ENCODE measurements at regions not wholly inside any gene's neighbourhood (a gene's known extent, or its start where the extent isn't known, plus 50 kb on each side); places are given as distances from the start of the nearest gene placed in this dataset.

DNA sequence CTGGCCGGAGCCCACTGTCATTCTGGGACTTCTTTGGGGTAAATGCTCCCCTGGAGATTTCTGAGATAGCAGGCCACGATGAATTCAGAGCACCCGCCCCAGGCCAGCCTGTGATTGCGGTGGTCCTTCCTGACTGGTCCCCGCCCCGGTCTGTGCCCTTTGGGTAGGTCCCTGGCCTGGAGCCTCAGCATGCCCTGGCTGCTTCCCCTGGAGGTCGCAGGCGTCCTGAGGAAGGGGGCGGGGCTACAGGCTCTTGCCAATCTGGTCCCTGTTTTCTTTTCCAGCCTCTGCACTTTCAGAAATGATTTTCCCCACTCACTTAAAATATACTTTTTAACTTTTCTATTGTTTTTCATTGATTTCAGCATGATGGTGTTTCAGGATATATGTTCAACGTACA lies 250.2 kb upstream of the ATP10A start:
- Histone ChIP-seq H3K27me3 (replicated peaks; ENCODE audit: control insufficient read depth, insufficient read depth, low read length) (no peaks in the 10 kb centered on the region), H3K4me3 (replicated peaks; ENCODE audit: low read depth, low read length) (no peak overlapping the region), H3K36me3 (ENCODE audit: control insufficient read depth, insufficient read depth, low read length) (no peaks in the 10 kb centered on the region)
- DNase-seq (ENCODE audit: extremely low read depth, insufficient read length) = no peak
- TF ChIP-seq, protein P1, sequence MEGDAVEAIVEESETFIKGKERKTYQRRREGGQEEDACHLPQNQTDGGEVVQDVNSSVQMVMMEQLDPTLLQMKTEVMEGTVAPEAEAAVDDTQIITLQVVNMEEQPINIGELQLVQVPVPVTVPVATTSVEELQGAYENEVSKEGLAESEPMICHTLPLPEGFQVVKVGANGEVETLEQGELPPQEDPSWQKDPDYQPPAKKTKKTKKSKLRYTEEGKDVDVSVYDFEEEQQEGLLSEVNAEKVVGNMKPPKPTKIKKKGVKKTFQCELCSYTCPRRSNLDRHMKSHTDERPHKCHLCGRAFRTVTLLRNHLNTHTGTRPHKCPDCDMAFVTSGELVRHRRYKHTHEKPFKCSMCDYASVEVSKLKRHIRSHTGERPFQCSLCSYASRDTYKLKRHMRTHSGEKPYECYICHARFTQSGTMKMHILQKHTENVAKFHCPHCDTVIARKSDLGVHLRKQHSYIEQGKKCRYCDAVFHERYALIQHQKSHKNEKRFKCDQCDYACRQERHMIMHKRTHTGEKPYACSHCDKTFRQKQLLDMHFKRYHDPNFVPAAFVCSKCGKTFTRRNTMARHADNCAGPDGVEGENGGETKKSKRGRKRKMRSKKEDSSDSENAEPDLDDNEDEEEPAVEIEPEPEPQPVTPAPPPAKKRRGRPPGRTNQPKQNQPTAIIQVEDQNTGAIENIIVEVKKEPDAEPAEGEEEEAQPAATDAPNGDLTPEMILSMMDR (IDR thresholded peaks at IDR 0.05; ENCODE audit: insufficient read depth, low read length, poor library complexity, severe bottlenecking) = no peak

GRCh38 chr15:26109203-26109602 lies 246.1 kb upstream of the ATP10A start:
- no peak for DNase-seq (ENCODE audit: extremely low read depth, insufficient read length)
- TF ChIP-seq, protein P1 (IDR thresholded peaks at IDR 0.05; ENCODE audit: insufficient read depth, low read length, poor library complexity, severe bottlenecking) = no peak
- Histone ChIP-seq H3K4me3 (replicated peaks; ENCODE audit: low read depth, low read length) (no peak overlapping the region), H3K36me3 (ENCODE audit: control insufficient read depth, insufficient read depth, low read length) (no peaks in the 10 kb centered on the region), H3K27me3 (replicated peaks; ENCODE audit: control insufficient read depth, insufficient read depth, low read length) (no peaks in the 10 kb centered on the region)

DNA sequence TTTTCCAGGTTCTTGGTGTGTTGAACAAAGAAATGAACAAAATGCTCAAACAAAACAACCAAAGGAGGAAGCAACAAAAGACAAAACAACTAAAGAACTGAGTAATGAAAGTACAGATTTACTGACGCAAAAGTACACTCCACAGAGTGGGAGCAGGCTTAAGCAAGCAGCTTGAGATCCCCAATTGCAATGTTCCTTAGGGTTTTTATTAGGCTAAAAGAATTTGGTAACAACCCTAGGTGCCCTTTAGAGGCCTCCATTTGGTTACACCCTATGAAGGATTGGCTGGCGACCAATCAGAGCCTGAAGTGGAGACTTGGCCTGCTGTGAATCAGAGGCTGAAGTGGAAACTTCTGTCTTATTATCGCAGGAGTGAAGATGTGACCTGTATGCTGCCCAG lies 243.4 kb upstream of the ATP10A start:
- no peak for DNase-seq (ENCODE audit: extremely low read depth, insufficient read length)
- Histone ChIP-seq H3K27me3 (replicated peaks; ENCODE audit: control insufficient read depth, insufficient read depth, low read length) (no peaks in the 10 kb centered on the region), H3K36me3 (ENCODE audit: control insufficient read depth, insufficient read depth, low read length) (no peaks in the 10 kb centered on the region), H3K4me3 (replicated peaks; ENCODE audit: low read depth, low read length) (no peak overlapping the region)
- TF ChIP-seq, protein P1 (IDR thresholded peaks at IDR 0.05; ENCODE audit: insufficient read depth, low read length, poor library complexity, severe bottlenecking) = no peak

GRCh38 chr15:26103002-26103404 lies 239.9 kb upstream of the ATP10A start:
- H3K36me3 ChIP-seq (ENCODE audit: control insufficient read depth, insufficient read depth, low read length) = no peaks in the 10 kb centered on the region
- TF ChIP-seq, protein P1 (IDR thresholded peaks at IDR 0.05; ENCODE audit: insufficient read depth, low read length, poor library complexity, severe bottlenecking) = no peak
- no peak overlapping the region for H3K4me3 ChIP-seq (replicated peaks; ENCODE audit: low read depth, low read length)

DNA sequence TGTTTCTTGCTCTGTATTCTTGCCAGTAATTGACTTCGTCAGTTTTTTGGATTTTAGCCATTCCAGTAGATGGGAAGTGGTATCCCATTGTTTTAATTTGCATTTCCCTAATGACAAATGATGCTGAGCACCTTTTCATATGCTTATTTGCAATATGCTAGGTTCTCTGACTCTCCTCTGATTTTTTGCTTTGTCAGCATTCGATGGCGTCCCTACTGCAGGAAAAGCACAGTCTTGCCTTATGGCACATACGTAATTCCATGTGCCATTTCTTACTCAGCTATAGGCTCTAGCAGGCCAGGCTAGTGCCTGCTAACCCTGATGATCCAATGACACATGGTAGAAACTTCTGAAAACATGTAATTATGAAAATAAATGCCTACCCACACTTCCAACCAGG lies 239.2 kb upstream of the ATP10A start:
- Histone ChIP-seq H3K4me3 (replicated peaks; ENCODE audit: low read depth, low read length) (no peak overlapping the region), H3K27me3 (replicated peaks; ENCODE audit: control insufficient read depth, insufficient read depth, low read length) (no peaks in the 10 kb centered on the region), H3K36me3 (ENCODE audit: control insufficient read depth, insufficient read depth, low read length) (no peaks in the 10 kb centered on the region)
- DNase-seq (ENCODE audit: extremely low read depth, insufficient read length) = no peak
- TF ChIP-seq, protein P1 (IDR thresholded peaks at IDR 0.05; ENCODE audit: insufficient read depth, low read length, poor library complexity, severe bottlenecking) = no peak

More at GRCh38 chr15:26103002-26103404, 239.9 kb upstream of the ATP10A start:
- no peaks in the 10 kb centered on the region for H3K27me3 ChIP-seq (replicated peaks; ENCODE audit: control insufficient read depth, insufficient read depth, low read length)
- no peak for DNase-seq (ENCODE audit: extremely low read depth, insufficient read length)

DNA sequence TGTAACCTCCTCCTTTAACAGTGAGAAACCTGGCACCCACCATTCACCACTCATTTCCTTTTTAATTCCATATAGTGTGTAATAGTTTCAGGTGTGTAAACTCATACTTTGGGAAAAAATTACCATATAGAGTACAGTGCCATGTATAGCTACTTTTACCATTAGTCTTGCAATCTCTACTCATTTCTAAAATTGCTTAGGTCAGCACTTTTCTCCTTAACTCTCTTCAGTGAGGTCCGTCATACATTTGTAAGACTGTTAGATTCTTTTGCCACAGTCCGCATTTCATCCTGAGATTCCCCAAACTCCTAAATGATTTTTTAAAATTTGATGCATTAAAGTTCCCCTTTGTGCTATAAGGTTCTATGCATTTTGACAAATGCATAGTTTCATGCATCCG lies 238.3 kb upstream of the ATP10A start:
- TF ChIP-seq, protein P1 (IDR thresholded peaks at IDR 0.05; ENCODE audit: insufficient read depth, low read length, poor library complexity, severe bottlenecking) = no peak

More for the DNA sequence above, 238.3 kb upstream of the ATP10A start:
- Histone ChIP-seq H3K27me3 (replicated peaks; ENCODE audit: control insufficient read depth, insufficient read depth, low read length) (no peaks in the 10 kb centered on the region), H3K36me3 (ENCODE audit: control insufficient read depth, insufficient read depth, low read length) (no peaks in the 10 kb centered on the region), H3K4me3 (replicated peaks; ENCODE audit: low read depth, low read length) (no peak overlapping the region)
- DNase-seq (ENCODE audit: extremely low read depth, insufficient read length) = no peak
